Astrocyte of the spinal cord (primary cell): ENCODE measurements at regions not wholly inside any gene's neighbourhood (a gene's known extent, or its start where the extent isn't known, plus 50 kb on each side); places are given as distances from the start of the nearest gene placed in this dataset.

Source experiments
- DNase-seq: peaks from one replicate; pipeline ENCODE4 v3.0.0; 2011; ENCODE audit warnings: low read depth, low spot score
- H3K4me3 ChIP-seq: 2 replicates; pipeline ENCODE4 v1.5.1; 2011; ENCODE audit warnings: low read depth, mild to moderate bottlenecking, low read length, moderate library complexity
- CTCF ChIP-seq: IDR thresholded peaks from 2 replicates; pipeline ENCODE4 v1.5.1; 2012; ENCODE audit warnings: low read depth, mild to moderate bottlenecking, low read length, inconsistent platforms
- in situ Hi-C: cut with HindIII; loops from 2 replicates; pipeline ENCODE4 v1.10.0; 2017; ENCODE audit warnings: low sequenced_read_pairs

DNA sequence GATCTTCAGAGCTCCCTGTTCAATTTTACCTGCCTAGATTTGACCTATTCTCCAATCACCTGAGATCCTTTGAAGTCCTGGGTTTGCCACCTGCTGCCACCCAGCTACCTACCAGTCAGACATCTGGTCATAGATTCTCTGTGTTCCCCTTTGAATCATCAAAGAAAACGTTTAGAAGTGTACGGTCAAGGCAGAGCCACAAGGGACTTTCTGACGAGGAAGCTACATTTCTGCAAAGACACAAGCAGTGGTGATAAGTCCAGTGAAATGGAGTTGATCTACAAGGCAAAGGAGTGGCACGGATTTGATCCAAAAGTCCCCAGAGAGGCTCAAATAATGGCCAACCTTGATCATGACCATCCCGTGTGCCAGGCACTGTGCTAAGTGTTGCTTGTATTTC lies 549.9 kb downstream of the MIAT start:
- TF ChIP-seq CTCF, result no peak
- in situ Hi-C loops, result no loop called here
- H3K4me3 ChIP-seq, result no peak overlapping the region
- DNase-seq, result no peak

DNA sequence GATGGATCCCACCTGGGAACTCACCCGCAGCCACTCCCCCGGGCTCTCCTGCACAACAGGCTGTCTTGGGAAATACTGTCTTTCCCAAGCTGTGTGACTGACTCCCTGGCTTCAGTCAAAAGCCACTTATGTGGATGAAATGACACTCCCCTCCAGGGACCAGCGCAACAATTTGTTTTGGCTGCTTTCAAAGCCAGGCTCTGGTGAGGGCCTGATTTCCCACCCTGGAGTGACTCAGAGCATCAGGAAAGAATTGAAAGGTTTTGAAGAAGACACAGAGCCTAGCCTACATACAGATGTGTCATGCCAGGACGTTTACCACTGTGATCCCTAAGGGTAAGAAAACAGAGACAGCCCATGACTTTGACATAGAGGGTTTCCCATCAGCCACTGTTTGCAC lies 550.5 kb downstream of the MIAT start:
- peak; percentile 82 for DNase-seq
- no peak for TF ChIP-seq CTCF
- no peak overlapping the region for H3K4me3 ChIP-seq
- in situ Hi-C loops, result no loop called here

DNA sequence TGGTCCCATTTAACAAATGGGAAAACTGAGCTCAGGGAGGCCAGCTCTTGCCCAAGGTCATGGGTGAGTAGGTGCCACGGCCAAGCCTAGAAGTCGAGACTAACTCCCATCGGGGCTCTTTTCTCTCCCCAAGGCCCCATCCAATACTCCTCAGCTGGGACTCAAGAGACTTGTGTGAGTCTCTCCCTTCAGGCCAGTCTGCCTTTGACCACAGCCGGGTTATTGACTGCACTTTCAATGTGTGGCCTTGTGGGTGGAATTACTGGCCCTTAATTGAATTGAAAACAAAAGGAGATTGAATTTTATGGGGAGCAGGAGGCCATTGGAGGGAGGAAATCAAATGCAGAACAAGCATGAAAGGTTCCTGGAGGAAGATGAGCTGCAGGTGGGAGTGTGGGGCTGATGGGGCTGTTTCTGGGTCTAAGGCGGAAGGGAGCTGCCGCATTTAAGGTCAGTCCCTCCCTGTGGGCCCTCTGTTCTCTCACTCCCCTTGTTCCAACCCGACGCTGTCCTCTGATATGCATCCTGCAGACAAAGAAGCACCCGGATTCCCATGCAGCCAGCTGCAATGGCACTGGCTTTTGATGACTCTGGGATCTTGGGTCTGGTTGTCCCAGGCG lies 552.8 kb downstream of the MIAT start:
- in situ Hi-C loops, result no loop called here
- no peak overlapping the region for H3K4me3 ChIP-seq
- TF ChIP-seq CTCF, result no peak

DNA sequence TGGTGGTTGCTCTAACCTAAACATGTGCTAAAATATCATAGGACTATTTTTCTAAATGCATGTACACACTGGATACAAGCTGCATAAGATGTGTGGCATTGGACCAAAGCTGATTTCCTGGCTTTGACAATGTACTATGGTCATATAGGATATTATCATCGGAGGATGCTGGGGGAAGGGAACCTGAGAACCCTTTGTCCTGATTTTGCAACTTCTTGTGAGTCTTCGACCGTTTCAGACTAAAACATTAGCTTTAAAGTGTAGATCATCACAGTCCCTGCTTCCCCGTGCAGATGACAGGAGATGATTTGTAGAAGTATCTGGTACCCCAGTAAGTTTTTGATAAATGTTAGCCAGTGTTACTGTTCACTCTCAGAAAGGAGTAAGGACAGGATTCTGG lies 554.7 kb downstream of the MIAT start:
- no peak for DNase-seq
- TF ChIP-seq CTCF, result no peak
- in situ Hi-C loops, result no loop called here
- no peak overlapping the region for H3K4me3 ChIP-seq

More for the DNA sequence above, 552.8 kb downstream of the MIAT start:
- DNase-seq, result no peak

- in situ Hi-C loops, result no loop called here
- TF ChIP-seq CTCF, result no peak
- peak; percentile 95 for DNase-seq
- H3K4me3 ChIP-seq, result no peak overlapping the region
Observed at GRCh38 chr22:27212617-27213177, 555.3 kb downstream of the MIAT start.

- in situ Hi-C loops, result no loop called here
Observed at GRCh38 chr22:27213294-27213693, 555.9 kb downstream of the MIAT start.

More at GRCh38 chr22:27213294-27213693, 555.9 kb downstream of the MIAT start:
- DNase-seq, result peak; percentile 57
- H3K4me3 ChIP-seq, result no peak overlapping the region
- TF ChIP-seq CTCF, result no peak
